ENCODE measurements at regions not wholly inside any gene's neighbourhood (a gene's known extent, or its start where the extent isn't known, plus 50 kb on each side); places are given as distances from the start of the nearest gene placed in this dataset.

GRCh38 chr6:166075186-166075585, 92.5 kb downstream of the TBXT start:
- DNase-seq (ENCODE audit: low spot score): no peak
- no peak for TF ChIP-seq CTCF (IDR thresholded peaks at IDR 0.05; ENCODE audit: extremely low read depth, missing control alignments)

GRCh38 chr6:166073082-166073481, 94.6 kb downstream of the TBXT start:
- DNase-seq (ENCODE audit: low spot score): no peak

GRCh38 chr6:166068768-166069167, 98.9 kb downstream of the TBXT start:
- no peak for TF ChIP-seq CTCF (IDR thresholded peaks at IDR 0.05; ENCODE audit: extremely low read depth, missing control alignments)
- no peak for DNase-seq (ENCODE audit: low spot score)

More at GRCh38 chr6:166073082-166073481, 94.6 kb downstream of the TBXT start:
- TF ChIP-seq CTCF (IDR thresholded peaks at IDR 0.05; ENCODE audit: extremely low read depth, missing control alignments): no peak

GRCh38 chr6:166058064-166058739, 109.4 kb downstream of the TBXT start:
- no peak for DNase-seq (ENCODE audit: low spot score)
- TF ChIP-seq CTCF (IDR thresholded peaks at IDR 0.05; ENCODE audit: extremely low read depth, missing control alignments): no peak

GRCh38 chr6:166057431-166057830, 110.2 kb downstream of the TBXT start:
- no peak for DNase-seq (ENCODE audit: low spot score)
- TF ChIP-seq CTCF (IDR thresholded peaks at IDR 0.05; ENCODE audit: extremely low read depth, missing control alignments): no peak

- DNase-seq (ENCODE audit: low spot score): no peak
- no peak for TF ChIP-seq CTCF (IDR thresholded peaks at IDR 0.05; ENCODE audit: extremely low read depth, missing control alignments)
Observed at GRCh38 chr6:166056637-166057036, 111.0 kb downstream of the TBXT start.

- no peak for DNase-seq (ENCODE audit: low spot score)
- no peak for TF ChIP-seq CTCF (IDR thresholded peaks at IDR 0.05; ENCODE audit: extremely low read depth, missing control alignments)
Observed at GRCh38 chr6:166055801-166056200, 111.8 kb downstream of the TBXT start.

All from GM20000 (cell line).